GM19240 (cell line): ENCODE measurements at regions not wholly inside any gene's neighbourhood (a gene's known extent, or its start where the extent isn't known, plus 50 kb on each side); places are given as distances from the start of the nearest gene placed in this dataset.

ENCODE experiments used
- DNase-seq: peaks from one replicate; pipeline ENCODE4 v3.0.0; 2011; ENCODE audit warnings: low spot score; ENCODE audit not compliant: insufficient read length

DNA sequence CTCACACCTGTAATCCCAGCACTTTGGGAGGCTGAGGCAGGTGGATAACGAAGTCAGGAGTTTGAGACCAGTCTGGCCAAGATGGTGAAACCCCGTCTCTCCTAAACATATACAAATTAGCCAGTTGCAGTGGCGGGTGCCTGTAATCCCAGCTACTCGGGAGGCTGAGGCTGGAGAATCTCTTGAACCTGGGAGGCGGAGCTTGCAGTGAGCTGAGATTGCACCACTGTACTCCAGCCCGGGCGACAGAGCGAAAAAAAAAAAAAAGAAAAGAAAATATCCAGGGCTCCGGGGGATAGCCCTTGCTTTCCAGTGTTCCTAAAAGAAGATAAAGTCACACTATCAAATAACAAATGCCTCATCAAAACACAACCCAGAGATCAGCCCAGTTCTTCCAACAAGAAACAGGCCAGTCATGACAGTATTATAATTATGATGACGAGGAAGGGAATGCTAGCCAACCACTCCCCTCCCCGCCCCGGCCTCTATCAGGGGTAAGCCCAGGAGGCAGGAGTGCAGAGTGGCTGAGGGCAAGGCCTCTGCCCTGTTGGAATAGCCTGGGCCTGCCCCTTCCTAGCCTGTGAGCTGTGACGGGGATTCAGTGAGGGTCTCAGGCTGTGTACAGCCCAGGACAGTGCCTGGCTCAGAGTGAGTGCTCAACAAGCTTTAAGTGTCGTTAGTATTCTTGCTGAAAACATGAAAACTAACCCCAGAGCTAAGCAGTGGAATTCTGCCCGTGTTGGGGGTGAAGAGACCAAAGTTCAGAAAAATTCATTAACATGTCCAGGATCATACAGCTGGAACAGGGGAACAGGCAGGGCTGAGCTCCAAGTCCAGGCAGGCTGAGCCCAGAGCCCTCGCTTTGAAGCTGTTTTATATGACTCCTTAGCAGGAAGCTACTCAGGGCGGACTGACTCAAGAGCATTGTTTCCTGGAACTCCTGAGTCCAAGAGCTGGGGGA, 54.3 kb downstream of the FAM241B start:
- DNase-seq = no peak

DNA sequence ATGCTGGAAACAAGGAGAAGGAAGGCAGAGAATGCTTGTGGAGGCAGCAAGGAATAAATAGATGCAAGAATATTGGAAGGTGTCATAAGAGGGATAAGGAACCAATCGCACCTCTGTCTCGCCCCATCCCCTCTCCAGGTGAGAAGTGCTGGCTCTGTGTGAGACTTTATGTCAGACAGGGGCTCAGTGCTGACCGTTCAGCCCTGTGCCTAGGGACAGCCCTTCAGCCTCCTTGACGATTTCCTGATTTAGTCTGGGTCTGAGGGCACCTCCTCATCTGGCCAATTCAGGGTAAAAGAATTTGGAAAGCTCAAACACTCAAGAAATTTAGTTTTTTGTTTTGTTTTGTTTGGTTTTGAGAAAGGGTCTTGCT, 54.9 kb downstream of the FAM241B start:
- no peak for DNase-seq

DNA sequence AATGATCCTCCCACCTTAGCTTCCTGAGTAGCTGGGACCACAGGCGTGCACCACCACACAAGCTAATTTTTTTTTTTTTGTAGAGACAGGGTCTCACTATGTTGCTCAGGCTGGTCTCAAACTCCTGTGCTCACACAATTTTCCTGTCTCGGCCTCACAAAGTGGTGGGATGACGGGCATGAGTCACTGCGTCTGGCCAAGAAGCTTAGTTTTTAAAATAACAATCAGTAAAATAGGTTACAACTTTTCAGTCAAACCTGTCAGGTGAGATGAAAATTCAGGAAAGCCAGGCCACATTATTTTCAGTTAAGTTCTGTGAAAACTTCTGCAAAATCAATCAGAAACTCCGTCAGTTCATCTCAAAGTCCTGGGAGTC, 55.4 kb downstream of the FAM241B start:
- DNase-seq = no peak

DNA sequence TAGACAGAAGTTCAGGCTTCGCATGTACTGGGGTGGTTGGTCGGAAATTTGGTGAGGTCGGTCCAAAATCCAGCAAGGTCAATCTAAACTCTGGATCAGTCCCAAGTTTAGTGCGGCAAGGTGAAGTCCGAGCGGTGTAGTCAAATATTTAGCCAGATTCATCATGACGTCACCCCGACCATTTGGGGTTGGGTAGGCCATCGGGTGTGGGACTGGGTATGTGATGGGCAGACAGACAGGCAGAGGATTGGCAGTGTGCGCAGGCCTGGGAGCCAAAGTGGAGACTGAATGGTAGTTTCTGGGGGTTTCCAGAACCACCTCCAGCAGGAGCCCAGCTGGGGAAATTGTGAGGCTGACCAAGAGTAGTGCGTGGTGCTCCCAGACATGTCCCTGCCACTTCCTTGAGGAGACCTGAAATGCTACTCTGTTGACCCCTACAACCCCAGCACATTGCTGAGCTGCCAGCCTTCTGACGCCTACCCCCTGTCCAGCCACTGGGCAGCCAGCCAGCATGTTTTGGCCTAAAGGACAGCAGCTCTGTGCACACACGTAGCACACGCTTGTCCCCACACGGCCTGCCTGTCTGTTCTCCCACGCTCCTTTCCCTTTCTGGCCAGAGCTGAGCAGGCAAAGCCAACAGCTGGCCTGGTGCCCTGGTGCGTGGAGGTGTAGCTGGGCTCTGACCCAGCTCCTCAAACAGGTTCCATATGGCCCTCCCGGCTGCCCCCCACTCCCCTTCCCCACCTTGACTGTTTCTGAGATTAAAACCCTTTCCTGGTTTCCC, 55.9 kb downstream of the FAM241B start:
- no peak for DNase-seq

DNA sequence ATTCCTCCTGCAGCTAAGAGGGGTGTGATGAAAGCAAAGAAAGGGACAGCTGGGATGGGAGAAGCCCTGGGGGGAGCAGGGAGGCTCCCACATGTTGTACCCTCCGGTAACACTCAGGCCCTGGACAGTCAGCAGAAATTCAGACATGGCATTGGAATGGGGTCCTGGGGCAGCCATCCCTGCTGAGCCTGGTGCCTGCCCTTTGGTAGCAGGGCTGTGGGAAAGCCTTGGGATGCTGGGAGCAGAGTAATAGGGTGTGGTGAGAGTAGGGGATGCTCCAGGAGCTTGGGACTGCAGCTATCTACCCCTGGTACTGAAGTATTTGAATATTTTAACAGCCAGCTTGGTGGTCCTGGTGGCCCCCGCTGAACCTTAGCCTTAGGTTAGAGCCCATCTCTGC, 56.8 kb downstream of the FAM241B start:
- no peak for DNase-seq

DNA sequence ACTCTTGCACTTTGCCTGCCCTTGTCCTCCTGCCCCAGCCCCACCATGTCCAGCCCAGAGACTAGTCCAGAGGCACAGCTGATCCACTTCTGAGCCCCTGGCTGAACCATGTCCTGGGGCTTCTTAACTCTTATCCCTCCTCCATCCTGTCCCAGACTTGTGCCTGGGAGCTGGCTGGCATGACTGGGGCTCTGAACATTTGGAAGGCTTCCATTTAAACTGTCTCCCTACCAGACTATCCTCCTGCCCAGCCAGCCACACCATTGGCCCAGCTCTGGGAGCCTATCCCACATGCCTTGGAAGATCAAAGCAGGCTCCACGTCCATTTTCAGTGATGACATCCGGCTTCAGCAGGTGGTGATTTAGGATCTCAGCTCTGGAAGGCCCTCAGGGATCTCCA, 57.4 kb downstream of the FAM241B start:
- DNase-seq = no peak

DNA sequence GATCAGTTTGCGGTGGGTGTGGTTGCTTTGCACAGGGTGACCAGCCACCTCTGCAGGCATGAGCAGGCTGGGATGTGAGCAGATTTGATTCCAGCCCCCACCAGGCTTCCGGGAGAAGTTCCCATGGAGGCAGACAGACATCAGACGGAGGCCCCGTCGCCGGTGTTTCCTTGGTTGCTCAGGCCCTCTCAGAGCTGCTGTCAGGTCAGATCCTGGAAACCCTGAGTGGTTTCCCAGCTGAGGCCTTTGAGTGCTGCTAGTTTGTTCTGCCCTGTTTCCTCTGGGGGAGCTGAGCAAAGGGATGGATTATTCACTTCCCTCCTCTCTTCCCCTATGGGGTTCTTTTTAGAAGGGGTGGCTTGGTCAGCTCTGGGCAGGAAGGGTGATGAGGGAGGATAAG, 62.2 kb downstream of the FAM241B start:
- no peak for DNase-seq

DNA sequence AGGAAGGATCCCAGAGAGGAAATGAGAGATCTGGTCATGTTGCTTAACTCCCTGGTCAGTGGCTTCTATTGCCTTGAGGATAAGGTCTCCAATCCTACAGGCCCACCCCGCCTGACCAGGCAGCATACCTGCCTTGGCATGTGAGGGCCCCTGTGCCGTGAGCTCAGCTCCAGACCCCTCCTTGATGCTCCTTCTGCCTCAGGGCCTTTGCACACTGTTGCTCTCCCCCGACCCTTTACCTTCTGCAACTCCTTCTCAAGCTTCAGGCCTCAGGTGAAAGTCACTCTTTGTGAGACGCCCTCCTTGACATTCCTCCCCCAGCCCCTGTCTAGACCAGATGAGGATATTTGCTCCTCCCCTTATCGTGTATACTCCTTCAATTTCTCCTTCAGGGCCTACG, 62.8 kb downstream of the FAM241B start:
- DNase-seq = no peak

DNA sequence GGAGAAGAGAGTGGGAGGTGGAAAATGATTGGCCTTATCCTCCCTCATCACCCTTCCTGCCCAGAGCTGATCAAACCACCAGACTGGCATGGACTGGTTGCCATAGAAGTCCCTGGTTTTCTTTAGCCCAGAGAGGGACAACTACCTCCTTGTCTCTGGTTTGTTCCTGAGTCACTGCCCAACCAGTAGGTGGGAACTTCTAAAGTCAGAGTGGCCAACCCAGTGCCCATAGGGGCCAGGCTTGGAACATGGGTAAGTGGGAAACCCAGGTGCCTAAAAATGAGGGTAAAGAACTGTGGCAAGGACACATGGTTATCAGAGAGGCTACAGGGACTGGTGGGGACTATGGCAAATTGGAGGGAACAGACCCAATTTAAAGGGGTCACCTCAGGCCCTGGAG, 63.8 kb downstream of the FAM241B start:
- DNase-seq = no peak

DNA sequence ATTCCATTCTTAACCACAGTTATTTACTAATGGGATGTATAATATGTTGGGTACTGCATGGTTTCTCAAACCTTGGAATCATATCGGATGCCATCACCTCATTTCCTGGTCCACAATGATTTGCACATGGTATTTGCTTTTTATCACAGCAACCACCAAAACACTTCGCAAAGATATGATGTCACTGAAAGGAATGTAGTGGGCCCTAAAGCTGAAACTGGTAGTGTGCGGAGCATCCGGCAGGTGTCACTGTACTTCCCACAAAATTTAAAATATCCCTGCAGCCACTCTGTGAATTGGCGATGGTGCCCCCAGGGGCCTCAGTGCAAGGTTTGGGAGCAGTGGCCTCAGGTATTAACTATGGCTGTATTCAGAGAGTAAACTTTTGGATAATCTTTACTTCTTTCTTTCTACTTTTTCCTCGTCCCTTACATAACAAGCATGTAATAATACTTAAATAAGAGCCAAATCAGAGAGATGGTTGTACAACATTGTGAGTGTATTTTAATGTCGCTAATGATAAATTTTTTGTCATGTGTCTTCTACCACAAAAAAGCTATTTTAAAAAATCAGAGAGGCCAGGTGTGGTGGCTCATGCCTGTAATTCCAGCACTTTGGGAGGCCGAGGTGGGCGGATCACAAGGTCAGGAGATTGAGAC, 66.2 kb downstream of the FAM241B start:
- no peak for DNase-seq

DNA sequence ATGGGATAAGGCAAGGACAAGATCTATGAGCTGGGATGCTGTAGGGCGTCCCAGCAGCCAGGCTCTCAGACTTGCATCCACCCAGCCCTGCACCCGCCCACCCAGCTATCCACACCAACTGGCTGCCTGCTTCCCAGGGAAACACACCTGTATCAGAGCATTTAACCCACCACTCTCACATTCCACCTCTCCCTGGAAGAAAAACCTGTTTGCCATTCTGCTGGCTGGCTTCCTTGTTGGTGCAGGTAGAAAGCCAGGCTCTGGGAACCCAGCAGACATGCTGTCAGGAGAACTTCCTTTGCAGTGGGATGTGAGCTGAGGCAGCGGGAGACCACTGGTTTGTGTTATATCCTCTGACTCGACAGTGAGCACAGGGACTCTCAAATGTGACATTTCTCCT, 67.0 kb downstream of the FAM241B start:
- no peak for DNase-seq

DNA sequence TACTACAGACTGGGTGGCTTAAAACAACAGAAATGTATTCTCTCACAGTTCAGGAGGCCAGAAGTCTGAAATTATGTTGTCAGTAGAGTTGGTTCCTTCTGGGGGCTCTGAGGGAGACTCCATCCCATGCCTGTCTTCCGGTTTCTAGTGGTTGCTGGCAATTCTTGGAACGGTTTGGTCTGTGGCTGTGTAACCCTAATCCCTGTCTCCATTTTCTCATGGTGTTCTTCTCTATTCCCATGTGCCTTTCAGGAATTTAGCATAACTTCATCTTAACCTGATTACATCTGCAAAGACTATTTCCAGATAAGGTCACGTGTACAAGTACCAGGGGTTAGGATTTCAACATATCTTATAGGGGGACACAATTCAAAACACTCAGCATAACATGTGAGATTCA, 73.2 kb downstream of the FAM241B start:
- no peak for DNase-seq

DNA sequence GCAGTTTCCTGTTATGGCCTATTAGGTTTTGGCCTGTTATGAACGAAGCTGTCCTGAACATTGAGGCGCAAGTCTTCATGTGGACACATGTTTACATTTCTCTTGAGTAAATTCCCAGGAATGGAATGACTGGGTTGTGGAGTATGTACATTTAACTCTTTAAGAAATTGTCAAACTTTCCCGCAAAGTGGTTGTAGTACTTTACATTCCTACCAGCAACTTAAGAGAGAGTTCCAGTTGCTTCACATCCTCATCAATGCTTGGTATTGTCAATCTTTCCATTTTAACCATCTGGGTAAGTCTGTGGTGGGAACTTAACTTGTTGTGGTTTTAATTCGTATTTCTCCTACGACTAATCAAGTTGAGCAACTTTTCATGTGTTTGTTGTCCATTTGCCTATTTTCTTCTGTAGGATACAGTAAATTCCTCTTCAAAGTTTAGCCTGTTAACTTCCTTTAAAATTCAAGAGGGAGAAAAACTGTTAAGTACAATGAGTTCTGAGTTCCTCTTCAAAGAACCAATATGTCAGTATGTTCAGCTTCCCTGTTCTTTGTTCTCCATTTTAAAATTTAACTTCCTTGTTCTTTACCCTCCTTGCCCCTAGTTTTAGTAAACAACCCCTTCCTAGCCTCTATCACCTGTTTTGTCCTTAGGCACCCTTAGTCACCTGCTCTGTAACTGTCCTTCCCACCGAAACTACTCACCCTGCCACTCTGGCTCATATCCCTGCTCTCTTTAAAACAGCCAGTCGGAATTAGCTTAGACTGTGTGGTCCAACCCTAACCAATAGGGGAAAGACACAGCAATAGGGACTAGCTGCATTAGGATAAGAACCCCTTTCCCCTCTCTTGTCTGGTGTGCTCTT, 74.0 kb downstream of the FAM241B start:
- no peak for DNase-seq

DNA sequence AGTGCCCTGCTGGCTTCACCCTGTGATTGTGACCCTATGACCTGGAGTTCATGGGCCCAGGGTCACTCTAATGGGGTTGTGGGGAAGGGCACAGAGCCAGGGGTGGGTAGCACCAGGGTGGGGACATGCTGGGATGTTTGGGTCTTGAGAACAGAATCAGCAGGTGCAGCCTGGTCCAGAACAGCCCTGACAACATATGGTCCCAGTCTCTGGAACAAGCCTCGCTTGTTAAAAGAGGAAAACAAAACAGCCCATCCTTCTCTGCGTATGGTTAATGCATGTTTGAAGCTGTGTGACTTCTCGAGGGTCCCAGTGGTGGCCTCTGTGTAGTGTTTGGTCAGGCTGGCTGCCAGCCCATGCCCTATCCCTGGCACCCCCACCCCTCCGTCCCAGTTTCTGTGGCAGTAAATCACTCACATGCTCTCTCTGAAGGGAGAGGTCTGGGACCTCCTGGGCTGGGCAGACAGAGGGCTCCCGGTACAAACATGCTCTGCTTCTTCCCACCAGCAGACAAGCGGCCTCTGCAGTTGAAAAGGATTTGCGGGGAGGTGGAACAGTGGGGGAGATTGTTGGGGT, 79.4 kb downstream of the FAM241B start:
- DNase-seq = no peak

DNA sequence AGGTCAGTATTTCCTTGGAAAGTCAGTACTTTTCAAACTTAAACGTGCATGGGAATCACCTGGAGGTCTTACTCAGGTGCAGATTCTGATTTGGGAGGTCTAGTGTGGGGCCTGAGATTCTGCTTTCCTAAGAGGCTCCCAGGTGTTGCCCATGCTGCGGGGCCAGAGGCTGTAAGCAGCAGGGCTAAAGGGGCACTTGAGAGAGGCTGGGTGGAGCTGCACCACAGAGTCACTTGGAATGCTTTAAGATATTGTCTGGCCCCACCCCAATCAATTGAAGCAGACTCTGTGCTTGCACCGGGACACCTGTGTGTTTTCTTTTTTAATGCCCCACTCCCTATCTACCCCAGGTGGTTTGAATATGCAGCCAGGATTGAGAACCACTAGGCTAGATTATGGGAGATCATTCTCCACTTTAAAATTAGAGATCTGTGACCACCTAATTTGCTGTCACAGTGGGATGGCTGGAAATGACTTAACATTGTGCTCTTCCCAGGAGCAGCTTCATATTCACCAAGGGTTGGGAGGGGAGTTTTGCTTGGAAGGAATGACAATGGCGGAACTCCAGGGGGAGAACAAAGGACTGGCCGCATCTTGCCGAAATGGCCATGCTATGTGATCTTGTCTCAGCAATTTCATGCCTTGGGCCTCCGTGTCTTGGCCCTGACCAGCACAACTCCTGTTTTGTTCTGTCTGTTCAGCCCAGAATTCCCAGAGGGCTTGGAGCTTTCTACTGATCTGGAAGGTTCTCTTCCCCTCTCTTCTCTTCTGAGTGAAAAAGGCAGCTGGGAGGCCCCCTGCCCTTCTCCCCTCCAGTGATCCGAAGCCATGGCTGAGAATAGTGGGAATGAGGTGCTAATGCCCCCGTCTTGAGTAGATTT, 80.2 kb downstream of the FAM241B start:
- no peak for DNase-seq

DNA sequence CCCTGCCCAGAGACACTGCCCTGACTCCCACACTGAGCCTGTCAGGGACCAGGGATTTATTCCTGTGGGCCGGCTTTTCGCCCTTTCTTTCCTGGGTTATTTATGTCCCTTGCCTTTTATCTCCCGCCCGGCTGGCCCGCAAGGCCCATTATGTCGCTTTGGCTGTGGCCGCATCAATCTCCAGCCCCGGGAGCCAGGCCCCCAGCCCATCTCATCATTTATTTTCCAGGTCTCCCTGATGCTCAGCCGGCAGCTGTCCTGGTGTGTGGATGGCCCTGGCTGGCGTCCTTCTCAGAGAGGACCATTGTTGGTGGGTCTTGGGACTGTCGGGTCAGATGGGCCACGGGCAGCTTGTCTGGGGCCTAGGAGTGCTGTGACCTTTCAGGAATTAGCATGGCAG, 82.3 kb downstream of the FAM241B start:
- no peak for DNase-seq

DNA sequence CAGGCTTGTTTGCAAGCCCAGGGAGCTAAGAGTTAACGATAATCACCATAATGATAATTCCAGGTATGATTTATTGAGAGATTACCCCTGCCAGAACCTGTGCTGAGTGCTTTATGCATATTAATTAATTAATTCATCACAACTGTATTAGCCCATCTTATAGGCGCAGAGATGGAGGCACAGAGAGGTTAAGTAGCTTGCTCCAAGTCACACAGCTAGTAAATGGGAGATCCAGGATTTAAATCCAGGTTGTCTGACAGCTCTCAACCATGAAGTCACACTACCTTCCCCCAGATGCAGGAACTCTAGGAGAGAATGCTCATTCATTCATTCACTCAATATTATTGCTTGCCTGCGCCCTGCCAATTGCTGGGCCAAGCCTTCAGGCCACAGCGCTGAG, 84.5 kb downstream of the FAM241B start:
- DNase-seq = no peak

DNA sequence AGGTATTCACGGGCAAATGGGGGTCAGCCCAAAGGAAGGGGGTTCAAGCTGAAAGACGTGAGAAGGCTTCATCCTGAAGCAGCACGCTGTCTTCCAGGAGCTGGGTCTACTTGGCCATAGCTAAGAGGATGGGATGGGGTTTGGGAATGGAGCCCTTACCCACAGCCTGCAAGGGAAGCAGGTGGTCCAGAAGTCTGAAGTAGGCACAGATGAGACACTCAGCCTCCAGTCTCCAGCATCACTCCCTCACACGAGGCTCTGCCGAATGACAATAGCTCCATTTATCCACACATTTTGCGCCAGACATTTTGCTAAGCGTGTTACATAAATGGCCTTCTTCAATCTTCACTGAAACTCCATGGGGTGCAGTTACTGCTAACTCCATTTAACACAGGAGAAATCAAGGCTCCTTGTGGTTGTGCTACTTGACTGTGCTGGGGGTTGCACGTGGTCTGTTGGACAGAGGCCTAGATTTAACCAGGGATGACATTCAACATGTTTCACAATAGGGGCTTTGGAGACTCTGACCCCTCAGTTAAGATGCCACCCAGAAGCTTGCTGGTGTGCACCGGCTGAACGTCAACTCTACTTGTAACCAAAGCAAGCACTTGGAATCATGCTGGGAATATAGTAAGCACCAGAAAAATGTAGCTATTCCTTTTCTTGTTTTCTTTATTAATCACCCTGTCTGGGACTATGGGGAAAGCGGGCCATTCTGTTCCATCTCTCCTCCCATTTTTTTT, 85.3 kb downstream of the FAM241B start:
- no peak for DNase-seq

DNA sequence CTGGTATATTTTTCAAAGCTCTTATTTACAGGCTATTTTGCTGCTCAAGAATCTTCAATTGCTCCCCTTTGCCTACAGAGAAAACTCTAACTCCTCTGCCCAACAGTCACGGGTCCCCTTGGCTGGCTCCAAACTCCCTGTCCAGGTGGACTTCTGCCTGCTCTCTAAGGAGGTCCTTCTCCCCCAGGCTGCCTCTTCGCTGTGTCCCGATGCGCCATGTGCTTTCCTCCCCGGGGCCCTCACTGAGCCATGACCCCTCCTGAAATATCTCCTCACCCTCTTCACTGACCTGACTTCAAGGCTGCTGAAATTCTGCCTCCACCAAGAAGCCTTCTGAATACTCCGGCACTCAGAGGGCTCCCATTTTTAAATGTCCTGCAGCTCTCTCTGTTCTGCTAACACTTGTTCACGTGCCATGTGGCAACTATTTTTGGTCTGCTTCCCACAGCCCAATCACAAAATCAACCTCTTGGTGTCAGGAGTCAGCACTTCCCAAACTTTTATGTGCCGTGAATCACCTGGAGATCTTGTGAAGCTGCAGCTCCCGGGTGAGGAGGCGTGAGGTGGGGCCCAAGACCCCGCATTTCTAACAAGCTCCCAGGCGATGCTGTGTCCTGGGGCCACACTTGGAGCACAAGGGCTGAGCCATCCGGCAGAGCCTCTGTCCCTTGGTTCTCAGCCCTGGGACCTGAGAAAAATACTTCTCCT, 85.7 kb upstream of the COL13A1 start:
- DNase-seq = no peak
